ENCODE measurements at regions not wholly inside any gene's neighbourhood (a gene's known extent, or its start where the extent isn't known, plus 50 kb on each side); places are given as distances from the start of the nearest gene placed in this dataset.
"Not testable (repeated sequence)": the region's sequence is repeated elsewhere in the genome, so short reads cannot be mapped to it uniquely, and the experiment has no call there.

DNA sequence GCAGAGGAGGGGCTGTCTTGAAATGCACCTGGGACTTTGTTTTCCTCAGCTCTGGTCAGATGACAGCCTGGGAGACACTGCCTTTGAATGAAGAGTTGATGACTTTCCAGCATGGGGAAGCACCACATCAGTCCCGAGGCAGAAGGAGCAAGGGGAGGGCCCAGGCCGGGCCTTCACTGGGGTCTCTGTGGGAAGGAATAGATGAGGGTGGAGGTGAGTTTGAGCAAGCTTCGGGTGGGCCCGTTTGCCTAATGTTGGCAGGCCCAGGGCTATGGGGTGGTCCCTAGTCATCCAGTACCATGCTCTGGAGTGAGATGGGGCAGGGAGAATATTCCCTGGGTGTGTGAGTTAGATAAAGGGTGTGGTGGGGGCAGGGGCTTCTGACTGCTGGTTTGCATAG, 100.4 kb upstream of the RUFY1 start:
- TF ChIP-seq NFE2L1 (tag; IDR thresholded peaks at IDR 0.05; ENCODE audit: borderline replicate concordance, low read depth); ZBTB33 (CRISPR knock-in tag; IDR thresholded peaks at IDR 0.05); TAF1 (IDR thresholded peaks at IDR 0.05; ENCODE audit: control insufficient read depth, extremely low read depth, insufficient read depth, low read length, severe bottlenecking); ETV5 (CRISPR knock-in tag; IDR thresholded peaks at IDR 0.05; ENCODE audit: low read depth); NFYB (IDR thresholded peaks at IDR 0.05; ENCODE audit: extremely low read depth, insufficient read length): not testable (repeated sequence)

All from K562 (cell line).